Prostate gland (tissue), 2 donors: ENCODE measurements at regions not wholly inside any gene's neighbourhood (a gene's known extent, or its start where the extent isn't known, plus 50 kb on each side); places are given as distances from the start of the nearest gene placed in this dataset.

Experiments used
- DNase-seq: peaks from one replicate; pipeline ENCODE4 v3.0.0-alpha.2; 2019; ENCODE audit warnings: low spot score
- H3K27ac ChIP-seq, 2 donors: fragments of 200-600 bp; sonication (generic); 2 replicates each; pipeline ENCODE4 v1.5.1; 2017 to 2019
- H3K27me3 ChIP-seq: fragments of 200-600 bp; sonication (generic); replicated peaks from 2 replicates; pipeline ENCODE4 v1.5.1; 2019; ENCODE audit not compliant: insufficient read depth
- H3K36me3 ChIP-seq, 2 donors: fragments of 200-600 bp; sonication (generic); 1 replicate in 1 of 2; 2 replicates in 1 of 2; pipeline versions ENCODE4 v1.5.1 to v1.8.1; 2017 to 2019
- H3K4me1 ChIP-seq: fragments of 200-600 bp; sonication (generic); replicated peaks from 2 replicates; pipeline ENCODE4 v1.5.1; 2019
- H3K4me3 ChIP-seq, 2 donors: fragments of 200-600 bp; sonication (generic); 2 replicates each; pipeline ENCODE4 v1.5.1; 2017 to 2019
- H3K9me3 ChIP-seq: fragments of 200-600 bp; sonication (generic); 2 replicates; pipeline ENCODE4 v1.5.1; 2017
- POLR2A ChIP-seq: fragments of 450-650 bp; IDR thresholded peaks from one replicate; pipeline ENCODE4 v1.6.1; 2016; ENCODE audit warnings: antibody characterized with exemption, mild to moderate bottlenecking
- POLR2AphosphoS5 ChIP-seq: sonication (generic); formaldehyde crosslinking; IDR thresholded peaks from one replicate; pipeline ENCODE4 v1.6.1; 2017; ENCODE audit warnings: antibody characterized with exemption
- WGBS: methylation state at CpG from one replicate; pipeline ENCODE4 v1.1.5; 2018; 5-methylcytosine and 5-hydroxymethylcytosine counted together
- intact Hi-C: fragments of 100-400 bp; cut with DNase I; formaldehyde crosslinking; loops from one replicate; pipeline ENCODE4 v1.14.2; 2022
- TF ChIP-seq, protein P1 (sequence below), 4 experiments: fragments of 200-600 bp in 2 of 4; fragments of 450-650 bp in 2 of 4; sonication (generic) in 2 of 4; IDR thresholded peaks; 1 replicate in 3 of 4; 2 replicates in 1 of 4; pipeline ENCODE4 v1.5.1; 2016 to 2019; ENCODE audit warnings: antibody characterized with exemption in 4 of 4, mild to moderate bottlenecking in 2 of 4, moderate library complexity in 2 of 4

DNA sequence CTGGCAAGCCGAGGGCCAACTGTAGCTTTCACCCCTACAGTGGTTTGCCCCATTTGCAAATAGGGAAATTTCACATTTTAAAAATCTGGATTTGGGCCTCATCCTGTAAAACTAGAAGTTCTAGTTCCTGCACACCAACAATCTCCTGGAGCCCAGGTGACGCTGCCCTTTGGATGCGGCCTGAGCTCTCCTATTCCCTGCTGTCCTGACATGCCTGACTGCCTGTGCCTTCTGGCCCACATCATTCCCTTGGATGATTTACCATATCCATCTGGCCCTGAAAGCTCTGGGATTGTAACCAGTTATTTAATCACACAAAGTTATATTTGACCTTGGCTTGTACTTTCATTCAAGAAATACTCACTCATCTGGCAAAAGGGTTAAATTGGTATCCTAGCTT is 272.3 kb downstream of the ARRDC4 start:
- H3K9me3 ChIP-seq: no peaks in the 10 kb centered on the region
- no peaks in the 10 kb centered on the region for H3K36me3 ChIP-seq
- no peak overlapping the region for H3K4me3 ChIP-seq
- intact Hi-C loops: no loop called here
- DNase-seq: no peak
- H3K4me1 ChIP-seq: no peaks in the 10 kb centered on the region
- no peak overlapping the region for H3K27ac ChIP-seq
- no peaks in the 10 kb centered on the region for H3K27me3 ChIP-seq
- 65% methylated on average over 3 of the region's 3 CpGs for WGBS
- TF ChIP-seq, protein P1, sequence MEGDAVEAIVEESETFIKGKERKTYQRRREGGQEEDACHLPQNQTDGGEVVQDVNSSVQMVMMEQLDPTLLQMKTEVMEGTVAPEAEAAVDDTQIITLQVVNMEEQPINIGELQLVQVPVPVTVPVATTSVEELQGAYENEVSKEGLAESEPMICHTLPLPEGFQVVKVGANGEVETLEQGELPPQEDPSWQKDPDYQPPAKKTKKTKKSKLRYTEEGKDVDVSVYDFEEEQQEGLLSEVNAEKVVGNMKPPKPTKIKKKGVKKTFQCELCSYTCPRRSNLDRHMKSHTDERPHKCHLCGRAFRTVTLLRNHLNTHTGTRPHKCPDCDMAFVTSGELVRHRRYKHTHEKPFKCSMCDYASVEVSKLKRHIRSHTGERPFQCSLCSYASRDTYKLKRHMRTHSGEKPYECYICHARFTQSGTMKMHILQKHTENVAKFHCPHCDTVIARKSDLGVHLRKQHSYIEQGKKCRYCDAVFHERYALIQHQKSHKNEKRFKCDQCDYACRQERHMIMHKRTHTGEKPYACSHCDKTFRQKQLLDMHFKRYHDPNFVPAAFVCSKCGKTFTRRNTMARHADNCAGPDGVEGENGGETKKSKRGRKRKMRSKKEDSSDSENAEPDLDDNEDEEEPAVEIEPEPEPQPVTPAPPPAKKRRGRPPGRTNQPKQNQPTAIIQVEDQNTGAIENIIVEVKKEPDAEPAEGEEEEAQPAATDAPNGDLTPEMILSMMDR (IDR thresholded peaks at IDR 0.05): no peak
- TF ChIP-seq POLR2A: no peak
- no peak for TF ChIP-seq POLR2AphosphoS5

DNA sequence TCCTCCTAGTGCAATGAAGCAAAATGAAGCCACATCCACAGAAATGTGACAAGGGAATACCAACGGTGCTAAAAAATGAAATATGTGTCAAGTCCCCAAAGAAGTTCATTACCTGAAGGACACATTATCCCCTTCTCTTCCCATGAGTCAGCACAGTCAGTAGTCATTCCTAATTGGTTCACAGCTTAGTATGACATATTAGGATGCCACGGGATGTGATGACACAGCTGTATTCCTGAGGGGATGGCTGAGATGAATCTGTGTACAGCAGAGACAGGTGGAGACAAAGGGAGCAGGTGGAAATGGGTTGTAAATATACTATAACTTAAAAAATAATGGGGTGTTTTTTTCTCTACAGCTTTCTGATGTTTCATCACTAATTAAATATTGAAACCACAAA is 273.4 kb downstream of the ARRDC4 start:
- H3K36me3 ChIP-seq: no peaks in the 10 kb centered on the region
- intact Hi-C loops: no loop called here
- TF ChIP-seq POLR2AphosphoS5 (no peak), POLR2A (no peak)
- TF ChIP-seq, protein P1 (IDR thresholded peaks at IDR 0.05): no peak
- no peak overlapping the region for H3K27ac ChIP-seq
- no peaks in the 10 kb centered on the region for H3K27me3 ChIP-seq
- DNase-seq: no peak
- no peaks in the 10 kb centered on the region for H3K9me3 ChIP-seq
- no peaks in the 10 kb centered on the region for H3K4me1 ChIP-seq
- 76% methylated on average over 2 of the region's 2 CpGs for WGBS
- H3K4me3 ChIP-seq: no peak overlapping the region

GRCh38 chr15:98240303-98240702 is 279.8 kb downstream of the ARRDC4 start:
- H3K4me1 ChIP-seq: no peaks in the 10 kb centered on the region
- no peak for TF ChIP-seq POLR2AphosphoS5
- TF ChIP-seq, protein P1 (IDR thresholded peaks at IDR 0.05): no peak
- TF ChIP-seq POLR2A: no peak
- no peak overlapping the region for H3K4me3 ChIP-seq
- no peak overlapping the region for H3K27ac ChIP-seq
- H3K36me3 ChIP-seq: no peaks in the 10 kb centered on the region
- DNase-seq: no peak
- WGBS: 0% methylated on average over 1 of the region's 1 CpG
- H3K27me3 ChIP-seq: no peaks in the 10 kb centered on the region
- intact Hi-C loops: no loop called here
- no peaks in the 10 kb centered on the region for H3K9me3 ChIP-seq

DNA sequence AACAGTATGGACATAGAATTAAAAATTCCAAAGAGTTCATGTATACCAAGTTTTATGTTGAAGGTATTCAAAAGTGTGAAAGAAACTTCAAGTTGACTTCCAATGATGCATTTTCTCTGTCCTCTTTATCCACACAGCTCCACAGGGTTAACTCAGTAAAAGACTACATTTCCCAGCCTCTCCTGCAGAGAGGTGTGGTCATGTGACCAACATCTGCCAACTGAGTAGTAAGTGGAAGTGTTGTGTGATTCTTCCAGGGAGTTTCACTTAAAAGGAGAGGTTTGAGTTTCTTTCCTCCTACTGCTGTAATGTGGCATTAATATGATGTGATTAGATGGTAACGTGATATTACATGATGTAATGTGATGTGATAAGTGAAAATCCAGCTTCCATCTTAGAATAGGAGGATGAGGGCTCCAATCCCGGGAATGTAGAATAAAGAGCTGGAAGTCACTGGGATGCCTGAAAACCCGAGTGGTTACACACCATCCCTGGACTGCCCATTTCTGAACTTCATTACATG is 280.6 kb downstream of the ARRDC4 start:
- no peak overlapping the region for H3K4me3 ChIP-seq
- H3K4me1 ChIP-seq: no peaks in the 10 kb centered on the region
- TF ChIP-seq POLR2AphosphoS5 (no peak), POLR2A (no peak)
- TF ChIP-seq, protein P1 (IDR thresholded peaks at IDR 0.05): no peak
- H3K27ac ChIP-seq: no peak overlapping the region
- no peaks in the 10 kb centered on the region for H3K9me3 ChIP-seq
- 84% methylated on average over 3 of the region's 3 CpGs for WGBS
- H3K27me3 ChIP-seq: no peaks in the 10 kb centered on the region
- intact Hi-C loops: no loop called here
- DNase-seq: no peak
- no peaks in the 10 kb centered on the region for H3K36me3 ChIP-seq

DNA sequence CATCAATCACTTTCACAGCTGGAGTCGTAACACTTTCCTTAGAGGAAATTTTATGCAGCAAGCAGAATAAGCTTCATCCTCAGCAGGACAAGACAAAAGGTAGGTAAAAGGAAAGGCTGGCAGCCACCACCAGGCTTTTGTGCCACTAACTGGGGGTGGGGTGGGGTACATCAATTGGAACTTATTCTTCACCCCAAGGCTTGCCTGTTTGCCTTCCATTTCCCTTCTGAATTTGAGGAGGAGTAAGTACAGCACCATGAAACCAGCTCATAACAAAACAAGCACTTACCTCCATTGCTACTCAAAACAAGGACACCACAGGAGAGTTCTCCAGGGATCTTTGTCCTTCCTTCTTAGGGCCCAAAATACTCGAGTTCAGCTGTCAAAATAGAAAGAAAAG is 296.8 kb downstream of the ARRDC4 start:
- no peaks in the 10 kb centered on the region for H3K36me3 ChIP-seq
- H3K9me3 ChIP-seq: no peaks in the 10 kb centered on the region
- DNase-seq: no peak
- no peak overlapping the region for H3K27ac ChIP-seq
- TF ChIP-seq POLR2AphosphoS5 (no peak), POLR2A (no peak)
- TF ChIP-seq, protein P1 (IDR thresholded peaks at IDR 0.05): no peak
- H3K4me1 ChIP-seq: no peaks in the 10 kb centered on the region
- WGBS: 26% methylated on average over 2 of the region's 2 CpGs
- H3K27me3 ChIP-seq: no peaks in the 10 kb centered on the region
- intact Hi-C loops: no loop called here
- H3K4me3 ChIP-seq: no peak overlapping the region
